ENCODE measurements at regions not wholly inside any gene's neighbourhood (a gene's known extent, or its start where the extent isn't known, plus 50 kb on each side); places are given as distances from the start of the nearest gene placed in this dataset.

DNA sequence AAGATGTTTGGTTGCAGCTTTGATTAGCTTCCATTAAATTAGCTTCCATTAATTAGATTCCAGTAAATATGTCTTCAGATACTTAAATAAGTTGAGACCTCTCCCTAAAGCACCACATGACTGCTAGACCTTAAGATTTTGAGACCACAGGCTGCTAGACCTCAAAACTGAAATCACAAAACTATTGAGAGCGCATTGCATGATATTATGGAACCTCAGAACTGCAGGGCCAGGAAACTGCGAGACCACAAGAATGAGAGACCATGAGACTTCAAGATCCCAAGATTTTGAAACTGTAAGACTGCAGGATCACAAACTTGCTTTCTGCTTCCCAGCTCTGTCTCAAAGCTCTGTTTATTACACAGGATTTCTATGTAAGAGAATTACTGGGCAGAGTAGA, 87.4 kb downstream of the TRIM42 start:
- Histone ChIP-seq H3K27ac (no peak overlapping the region), H3K27me3 (no peaks in the 10 kb centered on the region), H3K9me3 (no peaks in the 10 kb centered on the region), H3K36me3 (no peaks in the 10 kb centered on the region), H3K4me1 (no peaks in the 10 kb centered on the region), H3K4me3 (no peak overlapping the region)
- no peak for DNase-seq
- intact Hi-C loops (cut with DNase I; ENCODE audit: low total_unique reads), result no loop called here
- no peak for TF ChIP-seq POLR2A (IDR thresholded peaks at IDR 0.05)
- TF ChIP-seq, protein P1, sequence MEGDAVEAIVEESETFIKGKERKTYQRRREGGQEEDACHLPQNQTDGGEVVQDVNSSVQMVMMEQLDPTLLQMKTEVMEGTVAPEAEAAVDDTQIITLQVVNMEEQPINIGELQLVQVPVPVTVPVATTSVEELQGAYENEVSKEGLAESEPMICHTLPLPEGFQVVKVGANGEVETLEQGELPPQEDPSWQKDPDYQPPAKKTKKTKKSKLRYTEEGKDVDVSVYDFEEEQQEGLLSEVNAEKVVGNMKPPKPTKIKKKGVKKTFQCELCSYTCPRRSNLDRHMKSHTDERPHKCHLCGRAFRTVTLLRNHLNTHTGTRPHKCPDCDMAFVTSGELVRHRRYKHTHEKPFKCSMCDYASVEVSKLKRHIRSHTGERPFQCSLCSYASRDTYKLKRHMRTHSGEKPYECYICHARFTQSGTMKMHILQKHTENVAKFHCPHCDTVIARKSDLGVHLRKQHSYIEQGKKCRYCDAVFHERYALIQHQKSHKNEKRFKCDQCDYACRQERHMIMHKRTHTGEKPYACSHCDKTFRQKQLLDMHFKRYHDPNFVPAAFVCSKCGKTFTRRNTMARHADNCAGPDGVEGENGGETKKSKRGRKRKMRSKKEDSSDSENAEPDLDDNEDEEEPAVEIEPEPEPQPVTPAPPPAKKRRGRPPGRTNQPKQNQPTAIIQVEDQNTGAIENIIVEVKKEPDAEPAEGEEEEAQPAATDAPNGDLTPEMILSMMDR (IDR thresholded peaks at IDR 0.05), result no peak

- H3K4me1 ChIP-seq, result no peaks in the 10 kb centered on the region
- H3K36me3 ChIP-seq, result no peaks in the 10 kb centered on the region
- H3K27me3 ChIP-seq, result no peaks in the 10 kb centered on the region
- H3K4me3 ChIP-seq, result no peak overlapping the region
- no peak for TF ChIP-seq POLR2A (IDR thresholded peaks at IDR 0.05)
- TF ChIP-seq, protein P1 (IDR thresholded peaks at IDR 0.05), result no peak
- no peak overlapping the region for H3K27ac ChIP-seq
- no peak for DNase-seq
- intact Hi-C loops (cut with DNase I; ENCODE audit: low total_unique reads), result no loop called here
- H3K9me3 ChIP-seq, result no peaks in the 10 kb centered on the region
These were observed 88.6 kb downstream of the TRIM42 start for GRCh38 chr3:140766465-140766864.

- Histone ChIP-seq H3K4me3 (no peak overlapping the region), H3K27me3 (no peaks in the 10 kb centered on the region), H3K36me3 (no peaks in the 10 kb centered on the region), H3K27ac (no peak overlapping the region), H3K4me1 (no peaks in the 10 kb centered on the region), H3K9me3 (no peaks in the 10 kb centered on the region)
- TF ChIP-seq, protein P1 (IDR thresholded peaks at IDR 0.05), result no peak
- no peak for TF ChIP-seq POLR2A (IDR thresholded peaks at IDR 0.05)
- intact Hi-C loops (cut with DNase I; ENCODE audit: low total_unique reads), result no loop called here
- no peak for DNase-seq
These were observed 89.7 kb downstream of the TRIM42 start for GRCh38 chr3:140767566-140767965.

GRCh38 chr3:140768941-140769340, 91.1 kb downstream of the TRIM42 start:
- intact Hi-C loops (cut with DNase I; ENCODE audit: low total_unique reads), result no loop called here
- Histone ChIP-seq H3K9me3 (no peaks in the 10 kb centered on the region), H3K36me3 (no peaks in the 10 kb centered on the region), H3K4me3 (no peak overlapping the region), H3K27me3 (no peaks in the 10 kb centered on the region), H3K4me1 (no peaks in the 10 kb centered on the region), H3K27ac (no peak overlapping the region)
- TF ChIP-seq, protein P1 (IDR thresholded peaks at IDR 0.05), result no peak
- no peak for TF ChIP-seq POLR2A (IDR thresholded peaks at IDR 0.05)
- DNase-seq, result no peak

DNA sequence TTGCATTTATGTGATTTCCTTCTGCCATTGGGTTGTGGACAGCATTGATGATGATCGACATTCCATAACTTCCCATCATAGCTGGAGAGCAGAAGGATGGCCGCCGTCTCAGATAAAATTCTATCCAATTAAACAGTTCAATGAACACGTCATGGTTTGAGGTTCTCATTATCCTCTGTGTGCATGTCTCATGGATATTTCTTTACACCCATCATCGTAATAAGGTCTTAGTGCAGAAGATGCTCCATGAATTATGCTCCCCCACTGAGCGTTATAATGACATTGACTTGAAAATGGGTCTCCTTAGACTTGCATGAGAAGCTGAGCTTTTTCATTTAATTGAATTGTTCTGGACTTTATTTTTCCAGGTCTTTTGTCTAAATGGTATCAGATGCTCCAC, 92.1 kb downstream of the TRIM42 start:
- no peak for DNase-seq
- H3K9me3 ChIP-seq, result no peaks in the 10 kb centered on the region
- no peak overlapping the region for H3K4me3 ChIP-seq
- no peaks in the 10 kb centered on the region for H3K36me3 ChIP-seq
- TF ChIP-seq POLR2A (IDR thresholded peaks at IDR 0.05), result no peak
- TF ChIP-seq, protein P1 (IDR thresholded peaks at IDR 0.05), result no peak
- no peaks in the 10 kb centered on the region for H3K4me1 ChIP-seq
- intact Hi-C loops (cut with DNase I; ENCODE audit: low total_unique reads), result no loop called here
- H3K27me3 ChIP-seq, result no peaks in the 10 kb centered on the region
- H3K27ac ChIP-seq, result no peak overlapping the region

Measured in uterus (tissue), 3 donors.